ENCODE measurements at regions not wholly inside any gene's neighbourhood (a gene's known extent, or its start where the extent isn't known, plus 50 kb on each side); places are given as distances from the start of the nearest gene placed in this dataset.

DNA sequence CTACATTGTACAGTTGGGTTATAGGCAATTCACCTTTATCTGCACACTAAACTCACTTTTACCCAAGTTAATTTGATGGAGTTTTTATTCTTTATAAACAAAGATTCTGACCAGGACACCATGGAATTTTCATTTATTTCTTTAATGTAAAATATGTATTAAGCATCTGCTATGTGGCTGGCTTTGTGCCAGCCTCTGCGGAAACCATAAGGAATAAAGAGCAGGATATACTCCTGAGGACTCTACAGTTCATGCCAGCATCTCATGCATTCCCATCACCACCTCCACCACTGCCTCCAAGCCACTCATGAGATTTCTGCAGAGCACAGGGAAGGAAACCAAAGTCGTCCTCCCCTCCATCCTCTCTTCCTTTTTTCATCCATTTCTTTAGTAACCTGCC, 100.0 kb upstream of the DBX1 start:
- TF ChIP-seq, protein P1, sequence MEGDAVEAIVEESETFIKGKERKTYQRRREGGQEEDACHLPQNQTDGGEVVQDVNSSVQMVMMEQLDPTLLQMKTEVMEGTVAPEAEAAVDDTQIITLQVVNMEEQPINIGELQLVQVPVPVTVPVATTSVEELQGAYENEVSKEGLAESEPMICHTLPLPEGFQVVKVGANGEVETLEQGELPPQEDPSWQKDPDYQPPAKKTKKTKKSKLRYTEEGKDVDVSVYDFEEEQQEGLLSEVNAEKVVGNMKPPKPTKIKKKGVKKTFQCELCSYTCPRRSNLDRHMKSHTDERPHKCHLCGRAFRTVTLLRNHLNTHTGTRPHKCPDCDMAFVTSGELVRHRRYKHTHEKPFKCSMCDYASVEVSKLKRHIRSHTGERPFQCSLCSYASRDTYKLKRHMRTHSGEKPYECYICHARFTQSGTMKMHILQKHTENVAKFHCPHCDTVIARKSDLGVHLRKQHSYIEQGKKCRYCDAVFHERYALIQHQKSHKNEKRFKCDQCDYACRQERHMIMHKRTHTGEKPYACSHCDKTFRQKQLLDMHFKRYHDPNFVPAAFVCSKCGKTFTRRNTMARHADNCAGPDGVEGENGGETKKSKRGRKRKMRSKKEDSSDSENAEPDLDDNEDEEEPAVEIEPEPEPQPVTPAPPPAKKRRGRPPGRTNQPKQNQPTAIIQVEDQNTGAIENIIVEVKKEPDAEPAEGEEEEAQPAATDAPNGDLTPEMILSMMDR (conservative IDR thresholded peaks at IDR 0.05; ENCODE audit: low read length): no peak
- no peak for TF ChIP-seq EZH2phosphoT487 (IDR thresholded peaks at IDR 0.05; ENCODE audit: borderline replicate concordance, low read depth, low read length)

All from OCI-LY7 (cell line).